GM21529 (cell line): ENCODE measurements at regions not wholly inside any gene's neighbourhood (a gene's known extent, or its start where the extent isn't known, plus 50 kb on each side); places are given as distances from the start of the nearest gene placed in this dataset.

Experiments
- ATAC-seq: cut with Tn5 transposase; IDR thresholded peaks from one replicate; pipeline ENCODE4 v1.9.1; 2021; ENCODE audit not compliant: unreplicated experiment

DNA sequence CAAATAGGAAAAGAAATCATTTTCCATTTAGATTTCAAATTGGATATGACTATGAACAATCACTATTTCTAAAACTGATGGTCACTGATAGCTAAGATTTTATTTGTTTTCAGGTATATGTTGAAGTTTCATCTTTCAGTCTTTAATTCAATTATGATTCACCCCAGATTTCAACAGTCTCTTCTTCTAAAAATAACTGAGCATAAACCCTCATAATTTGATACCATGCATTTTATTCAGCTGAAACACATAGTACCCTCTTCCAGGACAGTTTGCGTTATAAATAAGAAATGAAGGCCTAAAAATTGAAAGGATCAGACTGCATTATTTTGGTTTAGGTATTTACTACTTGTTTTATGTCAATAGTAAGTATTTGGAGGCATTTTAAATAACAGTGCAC is 428.5 kb upstream of the NBEA start:
- ATAC-seq = no peak

DNA sequence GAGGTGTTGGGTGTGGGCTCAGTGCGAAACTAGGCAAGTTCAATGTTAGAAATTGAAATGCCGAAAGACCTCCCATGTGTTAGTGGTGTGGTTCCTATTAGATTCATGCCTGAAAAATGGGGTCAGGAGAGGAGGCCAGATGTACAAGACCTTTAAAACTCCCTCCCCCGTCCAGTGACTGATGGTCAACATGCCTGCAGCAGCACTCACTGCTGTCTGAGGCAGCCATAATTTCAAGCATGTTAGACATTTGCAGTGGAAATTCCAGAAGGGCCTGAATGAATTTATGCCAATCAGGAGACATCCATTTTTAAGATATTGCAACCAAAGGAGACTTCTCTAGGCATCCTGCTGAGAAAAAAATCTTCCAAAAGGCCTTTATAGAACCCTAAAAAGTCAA is 426.9 kb upstream of the NBEA start:
- no peak for ATAC-seq

DNA sequence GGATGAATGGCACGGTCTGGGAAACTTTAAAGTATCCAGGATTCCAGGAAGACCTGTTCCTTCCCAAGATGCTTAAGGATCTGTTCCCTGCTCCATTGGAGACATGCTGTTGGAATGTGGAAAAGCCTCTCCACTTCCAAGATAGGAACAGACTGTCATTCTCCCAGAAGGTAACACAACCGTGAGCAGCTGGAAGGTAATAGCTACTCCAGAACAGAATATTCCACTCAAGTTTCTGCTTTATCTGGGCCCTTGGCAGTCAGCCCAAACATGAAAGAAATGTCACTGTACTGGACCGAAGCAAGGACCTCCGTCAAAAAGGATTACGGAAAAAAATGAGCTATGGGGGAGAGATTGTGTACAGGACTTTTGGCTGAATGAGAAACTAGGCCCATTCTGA is 420.9 kb upstream of the NBEA start:
- ATAC-seq = no peak

DNA sequence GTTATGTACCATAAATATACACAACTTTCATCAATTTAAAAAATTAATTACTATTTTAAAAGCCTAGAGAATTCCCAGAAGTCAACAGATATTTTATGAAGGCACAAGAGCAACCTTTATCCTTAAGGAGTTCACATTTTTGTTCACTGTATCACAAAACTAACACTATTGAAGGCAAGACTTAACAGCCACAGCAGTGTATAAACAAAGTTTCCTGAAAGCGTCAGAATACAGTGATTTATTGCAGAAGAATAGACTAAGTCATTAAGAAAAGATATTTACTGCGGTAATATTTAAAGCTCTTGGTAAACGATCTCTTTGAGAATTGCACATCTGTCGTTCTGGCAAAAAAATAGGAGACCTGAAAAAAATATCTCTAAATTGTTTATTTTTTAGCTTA is 419.3 kb upstream of the NBEA start:
- no peak for ATAC-seq

DNA sequence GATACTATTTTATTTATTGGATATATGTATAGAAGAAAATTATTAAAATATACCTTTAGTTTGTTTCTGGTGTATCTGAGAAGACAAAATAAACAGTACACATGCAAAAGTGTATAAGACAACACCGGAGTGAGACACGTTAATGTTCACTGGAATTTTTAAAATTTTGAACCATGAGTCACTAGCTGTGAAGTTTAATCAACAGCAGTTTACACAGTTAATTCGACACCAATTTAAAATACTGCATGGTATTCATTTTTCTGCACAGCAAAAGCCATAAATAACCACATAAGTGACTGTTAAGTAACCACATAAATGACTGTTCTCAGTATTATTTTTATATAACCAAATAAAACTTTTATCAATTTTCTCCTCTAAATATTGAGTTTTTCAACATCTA is 418.7 kb upstream of the NBEA start:
- no peak for ATAC-seq

DNA sequence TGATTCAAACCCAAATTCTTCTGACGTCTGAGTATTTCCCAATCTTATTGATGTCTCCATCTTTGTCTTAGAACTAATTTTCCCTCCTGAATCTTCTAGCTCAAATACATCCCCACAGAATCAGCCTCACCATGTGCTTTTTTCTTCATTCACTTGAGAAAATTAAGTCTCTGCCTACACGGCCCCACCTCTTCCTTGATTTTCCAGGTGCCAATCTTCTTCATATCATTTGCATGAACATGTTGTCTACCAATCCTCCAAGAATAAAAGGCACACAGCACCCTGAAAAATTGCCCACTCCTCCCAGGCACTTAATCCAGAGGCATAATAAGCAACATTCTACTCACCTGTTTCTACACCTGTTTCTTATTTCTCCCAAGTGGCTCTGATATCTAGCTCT is 408.1 kb upstream of the NBEA start:
- no peak for ATAC-seq

DNA sequence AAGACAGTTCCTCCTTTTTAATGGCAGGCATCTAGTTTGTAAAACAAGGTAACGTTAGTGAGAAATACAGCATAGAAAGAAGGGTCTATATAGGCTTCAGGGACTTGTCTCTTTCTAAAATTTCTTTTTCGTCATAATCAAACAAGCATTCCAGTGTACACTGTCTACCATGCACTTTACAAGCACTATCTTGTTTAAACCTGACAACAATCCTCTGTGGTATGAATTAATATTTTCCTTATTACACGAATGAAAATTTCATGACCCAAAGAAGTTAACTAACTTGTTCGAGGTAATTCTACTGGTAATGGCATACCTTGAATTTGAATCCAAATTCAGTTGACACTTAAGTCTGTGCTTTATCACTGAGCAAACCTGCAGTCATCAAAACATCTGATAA is 399.7 kb upstream of the NBEA start:
- no peak for ATAC-seq

DNA sequence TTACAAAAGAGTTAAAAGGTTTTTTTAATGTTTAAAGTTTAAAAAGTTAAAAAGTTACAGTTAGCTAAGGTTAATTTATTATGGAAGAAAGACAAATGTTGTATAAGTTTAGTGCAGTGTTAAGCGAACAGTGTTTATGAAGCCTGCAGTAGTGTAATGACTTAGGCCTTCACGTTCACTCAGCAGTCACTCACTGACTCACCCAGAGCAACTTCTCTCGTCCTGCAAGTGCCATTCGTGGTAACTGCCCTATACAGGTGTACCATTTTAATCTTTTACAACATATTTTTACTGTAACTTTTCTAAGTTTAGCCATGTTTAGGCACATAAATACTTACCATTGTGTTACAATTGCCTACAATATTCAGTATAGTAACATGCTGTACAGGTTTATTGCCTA is 398.2 kb upstream of the NBEA start:
- no peak for ATAC-seq

DNA sequence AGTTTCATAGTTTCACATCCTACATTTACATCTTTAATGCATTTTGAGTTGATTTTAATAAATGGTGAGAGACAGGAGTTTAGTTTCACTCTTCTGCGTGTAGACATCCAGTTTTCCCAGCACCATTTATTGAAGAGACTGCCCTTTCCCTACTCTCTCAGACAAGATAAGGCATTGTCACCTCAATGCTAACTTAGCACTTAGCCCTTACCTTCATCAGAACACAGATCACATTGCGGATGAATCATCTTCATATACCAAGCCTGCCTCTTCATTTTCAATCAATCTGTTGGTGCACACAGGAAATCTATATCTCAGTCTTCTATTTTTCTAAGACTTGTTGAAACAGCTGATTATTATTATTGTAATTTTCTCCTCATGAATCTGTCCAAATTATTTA is 396.6 kb upstream of the NBEA start:
- ATAC-seq = no peak

DNA sequence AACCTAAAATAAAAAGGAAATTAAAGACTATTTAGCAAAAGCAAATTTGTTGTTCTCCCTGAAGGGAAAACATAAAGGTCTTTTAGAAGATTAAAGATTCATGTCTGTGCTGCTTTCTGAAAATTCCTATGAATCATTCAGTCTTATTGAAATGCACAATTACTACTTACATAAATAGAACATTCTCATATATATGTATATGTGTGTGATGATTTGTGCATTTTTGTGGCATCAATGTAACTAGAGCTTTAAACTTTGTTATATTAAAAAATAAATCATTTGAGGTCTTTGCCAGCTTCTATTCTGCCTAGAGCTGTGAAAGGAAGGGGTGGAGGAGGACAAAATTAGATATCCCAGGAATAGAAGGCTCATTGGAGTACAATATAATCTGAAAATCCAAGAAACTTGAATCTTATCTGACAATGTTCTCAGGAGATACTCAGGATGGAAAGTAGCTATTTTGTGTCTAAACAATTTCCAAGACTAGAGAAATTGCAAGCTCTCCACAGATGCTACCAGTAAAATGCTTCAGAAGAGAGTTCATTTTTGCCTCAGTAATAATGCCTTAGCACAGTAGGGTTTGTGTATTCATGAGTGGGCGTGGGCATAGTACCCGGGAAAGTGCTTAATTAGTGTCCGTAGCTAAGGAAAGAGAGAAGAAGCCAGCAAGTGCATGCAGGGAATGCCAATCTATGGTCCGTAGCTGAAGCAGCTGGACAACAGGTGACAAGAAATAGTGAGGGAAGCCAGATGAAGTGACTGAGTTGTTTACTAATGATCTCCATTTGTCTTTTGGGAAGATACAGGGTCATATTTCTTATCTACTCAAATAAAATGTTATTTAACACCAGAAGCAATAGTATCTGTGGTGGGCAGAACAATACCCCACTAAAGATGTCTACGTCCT is 395.5 kb upstream of the NBEA start:
- no peak for ATAC-seq

DNA sequence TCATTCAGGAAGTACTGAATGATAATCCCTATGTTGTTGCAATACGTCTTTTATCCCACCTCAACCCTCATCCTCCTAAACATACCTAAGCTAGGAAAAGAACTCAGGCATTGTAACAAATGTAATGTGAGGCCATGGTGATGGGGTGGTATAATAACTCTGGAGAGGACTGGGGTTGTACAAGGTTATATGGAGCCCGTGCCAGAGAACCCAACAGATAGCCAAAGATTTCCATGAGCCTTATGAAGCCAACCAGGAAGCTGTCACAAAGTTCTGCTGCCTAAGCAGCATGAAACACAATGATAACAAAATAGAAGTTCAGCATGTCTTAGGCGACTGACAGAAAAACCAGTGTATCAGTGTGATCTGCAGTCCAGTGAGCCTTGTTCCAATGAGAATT is 394.1 kb upstream of the NBEA start:
- ATAC-seq = no peak

DNA sequence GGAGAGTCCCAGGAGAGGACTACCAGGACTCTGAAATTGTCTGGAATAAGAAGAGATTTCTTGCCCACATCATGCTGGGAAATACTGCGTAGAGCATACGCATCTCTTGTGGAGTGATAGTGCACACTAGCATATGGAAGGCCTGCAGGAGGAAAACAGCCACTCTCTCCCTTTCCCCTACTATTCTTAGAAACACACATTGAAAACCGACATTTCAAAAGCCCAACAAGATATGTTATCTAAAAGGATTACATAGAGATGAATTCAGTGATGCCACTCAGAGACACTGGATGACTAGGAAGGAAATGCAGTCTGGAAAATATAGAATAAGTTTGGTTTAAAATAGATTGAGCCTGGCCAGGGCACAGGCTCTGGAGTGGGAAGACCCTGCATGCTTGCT is 388.7 kb upstream of the NBEA start:
- no peak for ATAC-seq

DNA sequence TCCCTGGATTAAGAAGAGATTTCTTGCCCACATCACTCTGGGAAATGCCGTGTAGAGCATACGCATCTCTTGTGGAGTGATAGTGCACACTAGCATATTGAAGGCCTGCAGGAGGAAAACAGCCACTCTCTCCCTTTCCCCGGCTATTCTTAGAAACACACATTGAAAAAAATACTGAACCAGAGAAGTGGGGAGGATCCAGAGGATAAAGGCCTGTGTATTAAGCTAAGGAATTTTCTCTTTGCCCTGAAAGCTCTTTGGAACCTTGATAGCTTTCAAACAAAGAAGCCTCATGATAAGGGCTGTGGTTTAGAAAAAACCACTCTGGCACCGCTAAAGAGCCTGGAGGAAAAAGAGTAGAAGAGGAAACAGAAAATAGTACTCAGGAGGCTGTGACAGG is 386.1 kb upstream of the NBEA start:
- no peak for ATAC-seq

DNA sequence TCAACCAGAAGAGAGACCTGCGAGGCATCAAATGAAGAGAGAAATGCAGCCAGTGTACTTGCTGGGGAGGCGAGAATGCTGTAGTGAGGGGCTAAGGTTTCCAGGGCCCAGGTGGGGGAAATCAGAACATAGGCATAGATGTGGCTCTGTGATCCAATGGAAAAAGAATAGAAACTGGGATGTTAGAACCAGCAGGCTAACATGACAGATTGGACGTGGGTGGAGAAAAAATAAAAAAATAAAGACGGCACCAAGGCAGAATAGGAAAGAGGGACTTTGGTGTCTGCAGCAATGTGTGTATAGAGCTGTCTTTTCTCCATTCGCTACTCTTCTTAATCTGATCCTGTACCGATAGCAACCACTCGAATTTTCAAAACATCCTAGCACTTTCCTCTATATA is 381.0 kb upstream of the NBEA start:
- no peak for ATAC-seq

DNA sequence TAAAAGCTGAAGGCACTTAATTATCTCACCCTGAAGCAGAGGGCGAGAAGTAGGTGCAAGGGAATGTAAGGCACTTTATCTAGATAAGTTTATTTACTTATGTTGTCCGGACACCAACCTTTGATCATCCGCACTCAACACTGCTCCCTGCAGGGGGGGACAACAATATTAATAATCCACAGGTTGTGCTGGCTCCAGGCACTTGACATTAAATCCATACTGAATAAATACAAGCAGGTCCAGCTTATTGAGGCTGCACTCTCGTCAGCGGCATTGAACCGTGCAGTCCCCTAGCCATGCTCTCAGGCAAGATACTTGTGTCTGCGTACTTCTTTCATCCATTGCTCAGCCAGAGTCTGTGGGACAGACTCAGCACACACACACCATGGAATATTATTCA is 374.5 kb upstream of the NBEA start:
- no peak for ATAC-seq

DNA sequence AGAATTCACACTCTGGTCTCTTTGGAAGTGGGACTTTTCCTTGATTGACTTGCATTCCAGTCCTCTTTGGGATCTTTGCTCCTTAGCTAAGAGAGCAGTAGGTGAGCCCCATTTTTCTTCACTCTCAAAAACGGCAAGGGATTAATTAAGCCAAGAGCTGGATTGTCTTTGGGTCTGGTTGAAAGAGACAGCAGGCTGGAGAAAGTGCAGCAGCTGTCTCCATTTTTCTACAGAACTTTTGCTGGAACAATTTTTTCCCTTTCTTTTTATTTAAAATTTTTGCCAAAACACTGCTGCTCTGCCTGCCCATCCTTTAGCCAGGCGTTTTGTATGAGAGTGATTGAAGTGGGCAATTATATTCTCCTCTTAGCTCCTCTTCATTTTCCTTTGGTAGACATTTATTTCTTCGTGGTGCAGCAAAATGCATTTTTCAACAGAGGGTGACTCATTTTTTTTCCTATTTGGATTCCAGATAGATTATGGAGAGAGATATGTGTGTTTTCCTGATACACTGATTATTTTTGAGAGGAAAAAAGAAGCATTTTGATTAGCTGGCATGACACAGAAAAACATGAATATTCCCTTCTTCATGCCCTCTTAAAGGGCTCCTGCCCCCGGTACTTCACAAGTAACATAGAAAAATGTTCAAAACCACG is 371.2 kb upstream of the NBEA start:
- ATAC-seq = no peak

DNA sequence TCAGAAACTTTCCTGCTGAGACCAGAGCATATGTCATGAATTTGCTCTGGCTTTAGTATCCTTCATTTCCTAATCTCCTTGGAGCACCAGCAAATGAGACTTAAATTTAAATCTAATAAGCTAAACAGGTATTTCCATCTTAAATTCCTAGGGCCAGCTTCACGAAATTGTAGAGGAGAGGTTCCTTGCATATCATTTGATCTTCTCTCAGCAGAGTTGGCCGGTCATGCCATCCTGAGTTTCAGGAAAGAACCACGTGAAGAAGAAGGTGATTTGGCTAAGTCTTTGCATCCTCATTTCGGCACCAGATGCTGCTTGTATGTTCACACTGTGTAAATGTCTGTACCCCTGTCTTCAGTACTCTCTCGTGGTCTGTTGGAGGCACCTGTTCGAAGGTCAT is 370.4 kb upstream of the NBEA start:
- ATAC-seq = no peak

DNA sequence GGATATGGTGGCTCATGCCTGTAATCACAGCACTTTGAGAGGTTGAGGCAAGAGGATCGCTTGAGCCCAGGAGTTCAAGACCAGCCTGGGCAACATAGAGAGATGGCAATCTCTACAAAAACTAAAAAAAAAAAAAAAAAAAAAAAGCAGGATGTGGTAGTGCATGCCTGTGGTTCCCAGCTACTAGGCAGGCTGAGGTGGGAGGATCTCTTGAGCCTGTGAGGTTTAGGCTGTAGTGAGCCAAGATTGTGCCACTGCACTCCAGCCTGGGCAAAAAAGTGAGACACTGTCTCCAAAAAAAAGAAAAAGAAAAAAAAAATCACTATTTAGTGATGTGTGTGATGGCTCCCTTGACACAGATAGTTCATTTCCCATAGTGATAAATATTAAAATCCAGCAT is 365.0 kb upstream of the NBEA start:
- no peak for ATAC-seq

DNA sequence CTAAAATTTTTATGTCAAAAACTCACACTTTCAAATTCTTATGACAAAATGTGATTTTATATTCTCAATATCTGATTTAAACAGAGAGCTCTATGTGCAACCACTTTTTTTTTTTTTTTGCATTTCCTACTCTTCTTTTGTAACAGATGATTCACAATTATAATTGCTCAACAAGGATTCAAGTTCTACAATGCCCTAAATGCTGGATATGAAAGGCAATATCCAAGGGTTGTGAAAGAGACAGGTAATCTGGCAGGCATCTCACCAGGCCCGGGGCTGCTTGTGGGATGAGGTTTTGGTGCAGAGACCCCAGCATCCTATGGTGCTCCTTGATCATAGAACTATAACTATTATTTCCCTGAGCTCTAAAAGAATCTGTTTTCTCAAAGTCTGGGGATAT is 363.6 kb upstream of the NBEA start:
- ATAC-seq = no peak

DNA sequence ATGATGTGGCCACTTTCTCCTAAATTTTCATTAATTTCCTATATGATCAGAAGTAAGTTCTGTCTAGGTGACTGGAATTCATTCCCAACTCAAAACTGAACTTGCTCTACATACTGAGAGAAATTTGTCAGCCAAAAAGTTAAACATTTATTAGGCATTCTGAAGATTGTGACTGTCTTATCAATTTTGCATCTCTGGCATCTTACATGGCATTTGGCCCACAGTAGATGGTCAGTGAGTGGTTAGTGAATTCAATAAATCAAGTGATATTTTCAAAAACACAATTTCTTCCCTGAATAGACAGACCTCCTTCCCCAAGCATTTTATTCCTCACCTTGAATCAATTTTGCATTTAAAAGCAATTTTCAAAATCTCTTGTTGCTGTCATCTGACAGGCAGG is 363.2 kb upstream of the NBEA start:
- no peak for ATAC-seq

DNA sequence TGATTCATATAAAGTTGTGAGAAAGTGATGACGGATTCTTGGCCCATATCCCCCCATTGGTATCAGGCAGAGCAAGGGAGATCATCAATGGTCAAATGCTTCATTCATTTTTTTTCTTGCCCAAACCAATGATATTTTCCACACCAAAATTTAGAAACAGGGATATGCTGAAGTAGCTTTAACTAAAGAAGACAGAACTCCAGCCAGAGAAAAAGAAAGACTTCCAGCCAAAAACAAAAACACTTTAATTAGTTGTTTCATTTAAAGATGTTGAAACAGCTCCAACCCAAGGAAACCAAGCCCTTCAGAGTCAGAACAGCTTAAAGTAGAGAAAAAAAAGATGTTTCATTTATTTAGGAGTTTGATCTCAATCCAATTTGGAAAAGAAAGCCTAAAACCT is 358.9 kb upstream of the NBEA start:
- ATAC-seq = no peak

DNA sequence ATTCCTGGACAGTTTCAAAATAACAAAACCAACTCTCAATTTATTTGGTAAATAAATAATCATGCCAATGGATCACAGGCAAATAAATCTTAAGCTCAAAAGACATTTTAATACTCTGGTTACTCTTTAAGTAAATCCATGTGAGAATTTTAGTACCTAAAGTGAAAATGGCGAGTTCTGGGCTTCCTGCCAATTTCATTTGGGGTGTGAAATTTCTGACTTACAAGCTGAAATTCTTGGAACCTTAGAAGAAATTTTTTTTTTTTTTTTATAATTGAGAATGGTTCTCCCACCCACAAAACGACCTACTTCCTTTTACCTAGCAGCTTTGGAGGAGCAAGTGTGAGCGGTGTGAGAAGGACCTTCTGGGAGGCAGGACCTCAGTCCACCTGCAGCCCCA is 354.5 kb upstream of the NBEA start:
- no peak for ATAC-seq

DNA sequence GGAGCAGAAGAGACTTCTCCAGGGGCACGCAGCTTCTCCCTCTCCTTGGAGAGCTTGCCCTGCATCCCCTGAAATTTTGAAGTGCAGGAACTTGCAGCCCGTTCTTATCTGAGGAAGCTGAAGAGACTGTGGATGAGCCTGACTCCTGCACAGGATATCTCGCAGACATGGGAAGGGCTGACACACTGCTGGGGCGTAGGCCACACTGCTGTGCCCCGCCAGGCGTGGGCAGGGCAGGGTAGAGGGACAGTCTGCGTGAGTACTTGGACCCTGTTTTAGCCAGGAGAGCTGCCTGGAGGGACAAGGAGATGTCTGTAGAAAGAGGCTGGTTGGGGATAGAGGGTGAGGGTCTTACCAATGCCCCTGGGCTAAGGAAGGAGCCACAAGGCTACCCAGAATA is 353.7 kb upstream of the NBEA start:
- ATAC-seq = no peak
